A549 (cell line): ENCODE measurements at regions not wholly inside any gene's neighbourhood (a gene's known extent, or its start where the extent isn't known, plus 50 kb on each side); places are given as distances from the start of the nearest gene placed in this dataset.

Experiments
- ATAC-seq, 2 experiments: fragments of 200-7000 bp in 1 of 2; fragments of >200 bp in 1 of 2; cut with Nextera tagmentation in 1 of 2; cut with Tn5 transposase in 1 of 2; 3 replicates each; pipeline versions ENCODE4 v1.8.0 to v1.9.1; 2018 to 2020; ENCODE audit warnings: mild to moderate bottlenecking in 1 of 2, moderate library complexity in 1 of 2
- CTCF ChIA-PET: fragments of 300-600 bp; sonication (Branson Sonifier 250); formaldehyde crosslinking; extraction: SDS; loops from one replicate; lab custom pipeline; 2021; ENCODE audit warnings: antibody characterized with exemption, inconsistent platforms; lab: Yijun Ruan, JAX
- POLR2A ChIA-PET: fragments of 350-600 bp; formaldehyde crosslinking; extraction: SDS; loops from one replicate; lab custom pipeline; 2021; ENCODE audit warnings: antibody characterized with exemption, inconsistent platforms; lab: Yijun Ruan, JAX
- DNase-seq, 2 experiments: peaks; one replicate each; pipeline versions ENCODE4 v3.0.0 to v3.0.0-alpha.2; 2011 to 2016; ENCODE audit warnings: low read depth in 1 of 2, low spot score in 1 of 2
- FAIRE-seq: peaks from 2 replicates; lab custom pipeline; 2011; peaks lifted over from hg19 to GRCh38; lab: Jason Lieb, UNC
- H3K27ac ChIP-seq, 2 experiments: fragments of >200 bp; sonication (Bioruptor Twin); formaldehyde crosslinking; 3 replicates each; pipeline ENCODE4 v1.5.1; 2016 to 2017
- H3K4me1 ChIP-seq: fragments of >200 bp; sonication (Bioruptor Twin); formaldehyde crosslinking; 3 replicates; pipeline ENCODE4 v1.6.1; 2016
- H3K4me2 ChIP-seq: fragments of >200 bp; sonication (Bioruptor Twin); formaldehyde crosslinking; 3 replicates; pipeline ENCODE4 v1.6.1; 2016
- H3K4me3 ChIP-seq: fragments of >200 bp; sonication (Bioruptor Twin); formaldehyde crosslinking; 3 replicates; pipeline ENCODE4 v1.5.1; 2016
- H3K9me3 ChIP-seq: fragments of >200 bp; sonication (Bioruptor Twin); formaldehyde crosslinking; 3 replicates; pipeline ENCODE4 v1.6.1; 2016
- BHLHE40 ChIP-seq: IDR thresholded peaks from 2 replicates; pipeline ENCODE4 v1.6.1; 2012; ENCODE audit warnings: low read depth, low read length, inconsistent platforms
- CBX8 ChIP-seq: fragments of 200-600 bp; sonication (generic); IDR thresholded peaks from 2 replicates; pipeline ENCODE4 v1.6.1; 2016
- CHD2 ChIP-seq: fragments of 150-350 bp; IDR thresholded peaks from 2 replicates; pipeline ENCODE4 v1.6.1; 2014; ENCODE audit warnings: low read length; ENCODE audit not compliant: partially characterized antibody
- EHMT2 ChIP-seq: fragments of 200-600 bp; sonication (generic); IDR thresholded peaks from 2 replicates; pipeline ENCODE4 v1.6.1; 2016; ENCODE audit warnings: antibody characterized with exemption, low read depth, mild to moderate bottlenecking, moderate library complexity
- ESRRA ChIP-seq: fragments of 150-350 bp; IDR thresholded peaks from 2 replicates; pipeline ENCODE4 v1.6.1; 2014; ENCODE audit warnings: mild to moderate bottlenecking, low read length, borderline replicate concordance
- FOSB ChIP-seq: fragments of 250-450 bp; sonication (Bioruptor Pico); IDR thresholded peaks from 2 replicates; pipeline ENCODE4 v1.5.0; 2020; ENCODE audit warnings: mild to moderate bottlenecking, moderate library complexity
- HOXB13 ChIP-seq: fragments of 250-450 bp; sonication (Bioruptor Pico); IDR thresholded peaks from 2 replicates; pipeline ENCODE4 v1.5.0; 2020; ENCODE audit warnings: low read depth, mild to moderate bottlenecking, moderate library complexity
- HOXB5 ChIP-seq: fragments of 250-450 bp; sonication (Bioruptor Pico); IDR thresholded peaks from 2 replicates; pipeline ENCODE4 v1.5.0; 2020; ENCODE audit warnings: mild to moderate bottlenecking, moderate library complexity
- JUN ChIP-seq, 2 experiments: fragments of >200 bp; sonication (Bioruptor Twin); formaldehyde crosslinking; IDR thresholded peaks; 2 replicates in 1 of 2; 3 replicates in 1 of 2; pipeline ENCODE4 v1.6.1; 2016 to 2017
- KDM5A ChIP-seq: fragments of 200-600 bp; sonication (generic); IDR thresholded peaks from 2 replicates; pipeline ENCODE4 v1.6.1; 2016; ENCODE audit warnings: antibody characterized with exemption, mild to moderate bottlenecking
- MAFK ChIP-seq: fragments of 450-650 bp; IDR thresholded peaks from 2 replicates; pipeline ENCODE4 v1.6.1; 2014; ENCODE audit not compliant: partially characterized antibody
- MYC ChIP-seq: IDR thresholded peaks from 2 replicates; pipeline ENCODE4 v1.6.1; 2012; ENCODE audit warnings: mild to moderate bottlenecking, inconsistent platforms, low read length, improper control_type of control experiment, borderline replicate concordance
- NR3C1 ChIP-seq: fragments of >200 bp; sonication (Bioruptor Twin); formaldehyde crosslinking; IDR thresholded peaks from 3 replicates; pipeline ENCODE4 v1.6.1; 2017
- PHF8 ChIP-seq: fragments of 200-600 bp; sonication (generic); IDR thresholded peaks from 2 replicates; pipeline ENCODE4 v1.6.1; 2016; ENCODE audit warnings: low read depth, mild to moderate bottlenecking, antibody characterized with exemption, moderate library complexity, borderline replicate concordance
- POLR2A ChIP-seq: IDR thresholded peaks from 2 replicates; pipeline ENCODE4 v1.6.1; 2012; ENCODE audit warnings: mild to moderate bottlenecking, low read length
- POLR2AphosphoS2 ChIP-seq: conservative IDR thresholded peaks from 2 replicates; pipeline ENCODE4 v1.6.1; 2012; ENCODE audit warnings: low read length, improper control_type of control experiment, inconsistent platforms
- RARB ChIP-seq: fragments of 250-450 bp; sonication (Bioruptor Pico); IDR thresholded peaks from 2 replicates; pipeline ENCODE4 v1.8.0; 2021; ENCODE audit warnings: mild to moderate bottlenecking, moderate library complexity
- REST ChIP-seq: fragments of 200-600 bp; sonication (generic); IDR thresholded peaks from 2 replicates; pipeline ENCODE4 v1.6.1; 2016; ENCODE audit warnings: antibody characterized with exemption, mild to moderate bottlenecking, moderate library complexity
- TP53 ChIP-seq: fragments of 250-450 bp; sonication (Bioruptor Pico); IDR thresholded peaks from 2 replicates; pipeline ENCODE4 v1.5.0; 2021; ENCODE audit warnings: mild to moderate bottlenecking, moderate library complexity
- ZFP36 ChIP-seq: fragments of 450-650 bp; IDR thresholded peaks from 2 replicates; pipeline ENCODE4 v1.6.1; 2014; ENCODE audit warnings: borderline replicate concordance; ENCODE audit not compliant: partially characterized antibody
- ZSCAN20 ChIP-seq: fragments of 250-450 bp; sonication (Bioruptor Pico); IDR thresholded peaks from 2 replicates; pipeline ENCODE4 v1.8.0; 2022; ENCODE audit warnings: mild to moderate bottlenecking, moderate library complexity
- WGBS: methylation state at CpG from one replicate; pipeline ENCODE4 v1.1.6; 2017; ENCODE audit errors: missing lambda C conversion rate; 5-methylcytosine and 5-hydroxymethylcytosine counted together
- TF ChIP-seq, protein P1 (sequence below): fragments of >200 bp; sonication (Bioruptor Twin); formaldehyde crosslinking; IDR thresholded peaks from 3 replicates; pipeline ENCODE4 v1.5.1; 2016
- TF ChIP-seq, protein P2 (sequence below): IDR thresholded peaks from 2 replicates; pipeline ENCODE4 v1.6.1; 2012

- TF ChIP-seq REST (no peak), ESRRA (no peak)
- TF ChIP-seq, all 56 proteins: peak for 0
Measured at GRCh38 chr12:66735275-66735674, 56.4 kb upstream of the GRIP1 start (continued).

DNA sequence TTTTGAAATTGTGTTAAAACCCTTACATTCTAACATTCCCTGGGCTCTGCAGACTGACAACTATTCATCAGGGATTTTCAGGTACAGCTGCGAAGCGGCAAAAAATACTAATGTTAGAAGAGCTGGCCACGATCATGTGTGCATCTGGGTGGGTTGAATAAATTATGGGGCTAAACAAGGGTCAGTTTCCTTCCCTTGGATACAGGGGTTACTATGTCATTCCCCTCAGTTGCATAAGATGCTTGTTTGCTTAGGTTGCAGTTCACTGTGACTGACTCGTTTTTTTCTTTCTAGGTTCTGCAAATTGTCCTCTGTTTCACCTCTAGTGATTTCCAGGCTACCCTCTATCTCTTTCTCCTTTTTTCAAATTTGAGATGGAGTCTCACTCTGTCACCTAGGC, 58.1 kb upstream of the GRIP1 start:
- TF ChIP-seq EHMT2 (no peak), BHLHE40 (no peak), ZFP36 (no peak)
- H3K9me3 ChIP-seq = no peaks in the 10 kb centered on the region
- no peak overlapping the region for H3K27ac ChIP-seq
- no peak overlapping the region for H3K4me3 ChIP-seq
- FAIRE-seq (no peak), DNase-seq (no peak), ATAC-seq (no peak)
- H3K4me1 ChIP-seq = no peaks in the 10 kb centered on the region
- CTCF ChIA-PET = no interaction called here
- 49% methylated on average over 4 of the region's 4 CpGs for WGBS
- H3K4me2 ChIP-seq = no peak overlapping the region
- POLR2A ChIA-PET = no interaction called here

GRCh38 chr12:66739266-66739665, 60.4 kb upstream of the GRIP1 start:
- no peak for FAIRE-seq
- CTCF ChIA-PET = no interaction called here
- POLR2A ChIA-PET = no interaction called here
- WGBS = 33% methylated on average over 1 of the region's 1 CpG
- no peak for ATAC-seq
- Histone ChIP-seq H3K27ac (no peak overlapping the region), H3K9me3 (no peaks in the 10 kb centered on the region), H3K4me2 (no peak overlapping the region), H3K4me3 (no peak overlapping the region)
- no peak for DNase-seq
- no peak for TF ChIP-seq PHF8
- TF ChIP-seq JUN (IDR thresholded peaks at IDR 0.05) = no peak
- TF ChIP-seq HOXB5 (CRISPR knock-in tag) = no peak
- no peak for TF ChIP-seq FOSB (CRISPR knock-in tag)
- TF ChIP-seq BHLHE40 = no peak
- no peak for TF ChIP-seq TP53 (CRISPR knock-in tag)
- TF ChIP-seq CBX8 = no peak
- no peak for TF ChIP-seq CHD2
- no peak for TF ChIP-seq HOXB13 (CRISPR knock-in tag)
- TF ChIP-seq, all 56 proteins: peak for 0
- H3K4me1 ChIP-seq = no peaks in the 10 kb centered on the region

GRCh38 chr12:66739940-66740651, 61.2 kb upstream of the GRIP1 start:
- no peak for ATAC-seq
- no peak for FAIRE-seq
- Histone ChIP-seq H3K4me2 (no peak overlapping the region), H3K4me1 (no peaks in the 10 kb centered on the region), H3K9me3 (no peaks in the 10 kb centered on the region), H3K4me3 (no peak overlapping the region), H3K27ac (no peak overlapping the region)
- no peak for TF ChIP-seq HOXB5 (CRISPR knock-in tag)
- no peak for TF ChIP-seq MAFK
- no peak for TF ChIP-seq CBX8
- no peak for TF ChIP-seq KDM5A
- no peak for TF ChIP-seq CHD2
- no peak for TF ChIP-seq POLR2AphosphoS2
- no peak for TF ChIP-seq RARB (CRISPR knock-in tag)
- TF ChIP-seq, protein P1, sequence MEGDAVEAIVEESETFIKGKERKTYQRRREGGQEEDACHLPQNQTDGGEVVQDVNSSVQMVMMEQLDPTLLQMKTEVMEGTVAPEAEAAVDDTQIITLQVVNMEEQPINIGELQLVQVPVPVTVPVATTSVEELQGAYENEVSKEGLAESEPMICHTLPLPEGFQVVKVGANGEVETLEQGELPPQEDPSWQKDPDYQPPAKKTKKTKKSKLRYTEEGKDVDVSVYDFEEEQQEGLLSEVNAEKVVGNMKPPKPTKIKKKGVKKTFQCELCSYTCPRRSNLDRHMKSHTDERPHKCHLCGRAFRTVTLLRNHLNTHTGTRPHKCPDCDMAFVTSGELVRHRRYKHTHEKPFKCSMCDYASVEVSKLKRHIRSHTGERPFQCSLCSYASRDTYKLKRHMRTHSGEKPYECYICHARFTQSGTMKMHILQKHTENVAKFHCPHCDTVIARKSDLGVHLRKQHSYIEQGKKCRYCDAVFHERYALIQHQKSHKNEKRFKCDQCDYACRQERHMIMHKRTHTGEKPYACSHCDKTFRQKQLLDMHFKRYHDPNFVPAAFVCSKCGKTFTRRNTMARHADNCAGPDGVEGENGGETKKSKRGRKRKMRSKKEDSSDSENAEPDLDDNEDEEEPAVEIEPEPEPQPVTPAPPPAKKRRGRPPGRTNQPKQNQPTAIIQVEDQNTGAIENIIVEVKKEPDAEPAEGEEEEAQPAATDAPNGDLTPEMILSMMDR = no peak
- TF ChIP-seq ZSCAN20 (CRISPR knock-in tag) = no peak
- no peak for TF ChIP-seq POLR2A
- TF ChIP-seq, protein P2, sequence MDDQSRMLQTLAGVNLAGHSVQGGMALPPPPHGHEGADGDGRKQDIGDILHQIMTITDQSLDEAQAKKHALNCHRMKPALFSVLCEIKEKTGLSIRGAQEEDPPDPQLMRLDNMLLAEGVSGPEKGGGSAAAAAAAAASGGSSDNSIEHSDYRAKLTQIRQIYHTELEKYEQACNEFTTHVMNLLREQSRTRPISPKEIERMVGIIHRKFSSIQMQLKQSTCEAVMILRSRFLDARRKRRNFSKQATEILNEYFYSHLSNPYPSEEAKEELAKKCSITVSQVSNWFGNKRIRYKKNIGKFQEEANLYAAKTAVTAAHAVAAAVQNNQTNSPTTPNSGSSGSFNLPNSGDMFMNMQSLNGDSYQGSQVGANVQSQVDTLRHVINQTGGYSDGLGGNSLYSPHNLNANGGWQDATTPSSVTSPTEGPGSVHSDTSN = no peak
- TF ChIP-seq MYC = no peak
- no peak for TF ChIP-seq NR3C1
- DNase-seq = no peak
- WGBS = 3% methylated on average over 4 of the region's 4 CpGs
- ChIA-PET POLR2A (no interaction called here), CTCF (no interaction called here)
